HG03469 (cell line): ENCODE measurements at regions not wholly inside any gene's neighbourhood (a gene's known extent, or its start where the extent isn't known, plus 50 kb on each side); places are given as distances from the start of the nearest gene placed in this dataset.
A peak's percentile ranks its signal among the peaks of the same experiment; 100 is the strongest.
"Not testable (repeated sequence)": the region's sequence is repeated elsewhere in the genome, so short reads cannot be mapped to it uniquely, and the experiment has no call there.

Source experiments
- ATAC-seq: cut with Tn5 transposase; IDR thresholded peaks from one replicate; pipeline ENCODE4 v1.9.1; 2021; ENCODE audit warnings: mild to moderate bottlenecking, moderate library complexity, moderate number of reproducible peaks; ENCODE audit not compliant: unreplicated experiment

DNA sequence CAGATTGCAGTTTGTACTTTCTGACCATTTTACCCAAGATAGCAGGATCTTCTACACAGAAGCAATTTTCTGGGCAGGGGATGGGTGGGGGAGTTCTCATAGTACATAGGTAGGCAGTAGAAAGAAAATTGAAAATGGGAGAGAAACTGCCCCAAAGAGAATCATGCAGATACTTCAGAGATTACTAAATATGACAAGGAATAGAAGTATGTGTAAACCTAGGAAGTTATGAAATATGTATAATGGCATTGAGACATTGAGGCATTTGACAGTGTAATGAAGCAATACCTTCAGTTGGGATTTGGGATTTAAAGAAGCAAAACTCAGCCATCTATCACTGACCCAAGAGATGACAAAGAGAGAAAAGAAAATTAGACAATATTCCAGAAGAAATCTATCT is 233.0 kb downstream of the PTN start:
- no peak for ATAC-seq

DNA sequence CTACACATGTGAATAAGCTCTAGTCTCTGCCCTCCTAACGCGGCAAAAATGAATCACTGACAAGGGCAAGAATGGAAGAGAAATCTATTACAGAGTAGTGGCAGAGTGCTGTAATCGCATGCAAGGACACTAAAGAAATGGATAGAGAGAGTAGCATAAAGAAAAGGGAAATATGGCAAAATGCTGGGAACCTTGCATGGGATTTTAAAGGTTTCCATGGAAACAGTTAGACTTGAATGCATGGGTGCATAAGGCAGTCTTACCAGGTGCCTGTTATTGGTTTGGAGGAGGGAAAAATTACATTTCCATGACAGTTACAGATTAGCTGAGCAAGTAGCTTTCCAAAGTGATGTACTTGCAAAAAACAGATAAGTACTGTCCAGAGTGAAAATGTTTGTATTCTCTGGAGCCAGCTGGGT is 233.4 kb downstream of the PTN start:
- ATAC-seq, result no peak

DNA sequence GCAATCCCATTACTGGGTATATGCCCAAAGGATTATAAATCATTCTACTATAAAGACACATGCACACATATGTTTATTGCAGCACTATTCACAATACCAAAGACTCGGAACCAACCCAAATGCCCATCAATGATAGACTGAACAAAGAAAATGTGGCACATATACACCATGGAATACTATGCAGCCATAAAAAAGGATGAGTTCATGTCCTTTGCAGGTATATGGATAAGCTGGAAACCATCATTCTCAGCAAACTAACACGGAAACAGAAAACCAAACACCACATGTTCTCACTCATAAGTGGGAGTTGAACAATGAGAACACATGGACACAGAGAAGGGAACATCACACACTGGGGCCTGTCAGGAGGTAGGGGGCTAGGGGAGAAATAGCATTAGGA is 235.7 kb downstream of the PTN start:
- ATAC-seq, result not testable (repeated sequence)

- ATAC-seq, result not testable (repeated sequence)
Measured at GRCh38 chr7:137103526-137103925, 235.1 kb downstream of the CHRM2 start.

DNA sequence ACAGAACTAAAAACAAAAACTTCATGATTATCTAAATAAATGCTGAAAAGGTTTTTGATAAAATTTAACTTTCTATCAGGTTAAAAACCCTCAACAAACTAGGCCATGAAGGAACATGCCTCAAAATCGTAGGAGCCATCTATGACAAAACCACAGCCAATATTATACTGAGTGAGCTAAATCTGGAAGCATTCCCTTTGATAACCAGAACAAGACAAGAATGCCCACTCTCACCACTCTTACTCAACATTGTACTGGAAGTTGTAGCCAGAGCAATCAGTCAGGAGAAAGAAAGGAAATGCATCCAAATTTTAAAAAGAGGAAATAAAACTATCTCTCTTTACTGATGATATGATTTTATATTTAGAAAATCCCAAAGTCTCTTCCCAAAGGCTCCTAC is 228.7 kb downstream of the CHRM2 start:
- ATAC-seq, result no peak

- ATAC-seq, result no peak
Measured at GRCh38 chr7:137096607-137097006, 228.2 kb downstream of the CHRM2 start.

GRCh38 chr7:137093198-137093597 is 224.7 kb downstream of the CHRM2 start:
- no peak for ATAC-seq

DNA sequence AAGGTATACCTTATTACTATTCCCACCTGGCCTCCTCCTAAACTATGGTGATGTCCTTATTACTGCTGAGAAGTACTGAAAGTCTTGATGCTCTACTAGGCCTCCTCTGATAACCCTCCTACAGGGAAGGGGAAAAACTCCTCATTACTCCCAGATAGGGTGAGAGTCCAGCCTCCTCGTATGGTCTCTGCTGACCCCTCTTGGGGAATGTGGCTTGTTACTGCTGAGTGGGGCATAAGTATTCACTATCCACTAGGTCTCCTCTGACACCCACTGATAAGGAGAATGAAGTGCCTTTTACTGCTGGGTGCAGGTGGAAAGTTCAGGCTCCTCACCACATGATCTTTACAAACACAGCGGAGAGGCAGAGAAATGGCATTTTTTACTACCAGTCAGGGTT is 222.9 kb downstream of the CHRM2 start:
- no peak for ATAC-seq

DNA sequence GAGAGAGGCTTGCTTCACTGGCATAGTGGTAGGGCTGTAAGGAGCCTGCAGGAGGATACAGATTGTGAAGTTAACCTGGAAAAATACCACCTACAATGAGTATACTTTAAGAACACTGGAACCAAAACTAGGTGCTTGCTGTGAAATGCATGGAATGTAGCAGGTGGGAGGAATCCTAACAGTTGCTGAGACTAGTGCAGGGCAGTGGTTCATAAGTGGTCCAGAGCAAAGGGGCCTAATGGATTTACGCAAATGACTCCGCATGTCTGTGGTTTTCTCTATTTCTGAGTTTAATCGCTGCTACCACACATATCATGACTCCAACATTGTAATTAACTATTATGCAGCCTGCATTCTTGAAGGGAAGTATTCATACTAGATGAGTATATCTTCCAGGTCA is 218.4 kb downstream of the CHRM2 start:
- ATAC-seq, result no peak

- no peak for ATAC-seq
Measured at GRCh38 chr7:137084607-137085380, 216.3 kb downstream of the CHRM2 start.

- no peak for ATAC-seq
Measured at GRCh38 chr7:137082391-137082790, 213.9 kb downstream of the CHRM2 start.

- no peak for ATAC-seq
Measured at GRCh38 chr7:137081321-137082093, 213.1 kb downstream of the CHRM2 start.

DNA sequence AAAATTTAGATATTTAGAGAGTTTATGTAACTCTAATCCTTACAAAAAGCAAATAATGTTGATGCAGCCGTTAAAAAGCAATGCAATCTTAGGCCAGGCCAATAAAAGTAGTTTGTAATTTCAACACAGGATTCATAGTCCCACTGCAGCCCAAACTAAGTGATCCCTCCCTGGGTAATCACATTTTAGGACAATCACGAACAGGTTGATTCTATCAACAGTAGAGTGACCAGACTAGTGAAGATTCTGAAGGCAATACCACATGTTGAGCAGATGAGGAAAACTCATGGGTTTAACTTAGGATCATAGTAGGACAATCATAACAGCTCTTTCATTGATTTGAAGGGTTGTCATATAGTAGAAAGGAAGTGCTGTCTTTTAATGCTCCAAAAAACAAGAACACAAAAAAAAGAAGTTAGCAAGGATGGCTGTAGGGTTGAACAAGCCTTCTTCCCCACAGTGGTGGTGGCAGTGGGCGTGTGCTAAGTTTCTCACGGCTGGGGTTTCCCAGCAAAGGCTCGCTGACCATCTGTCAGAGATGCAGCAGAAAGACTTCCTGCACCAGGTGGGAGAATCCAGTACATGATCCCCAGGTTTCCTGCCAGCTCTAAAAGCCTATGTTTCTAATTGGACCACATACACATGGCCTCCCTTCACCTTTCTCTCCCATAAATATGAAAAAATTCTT is 212.2 kb downstream of the CHRM2 start:
- ATAC-seq, result peak; percentile 78

GRCh38 chr7:137078781-137079180 is 210.3 kb downstream of the CHRM2 start:
- ATAC-seq, result no peak

DNA sequence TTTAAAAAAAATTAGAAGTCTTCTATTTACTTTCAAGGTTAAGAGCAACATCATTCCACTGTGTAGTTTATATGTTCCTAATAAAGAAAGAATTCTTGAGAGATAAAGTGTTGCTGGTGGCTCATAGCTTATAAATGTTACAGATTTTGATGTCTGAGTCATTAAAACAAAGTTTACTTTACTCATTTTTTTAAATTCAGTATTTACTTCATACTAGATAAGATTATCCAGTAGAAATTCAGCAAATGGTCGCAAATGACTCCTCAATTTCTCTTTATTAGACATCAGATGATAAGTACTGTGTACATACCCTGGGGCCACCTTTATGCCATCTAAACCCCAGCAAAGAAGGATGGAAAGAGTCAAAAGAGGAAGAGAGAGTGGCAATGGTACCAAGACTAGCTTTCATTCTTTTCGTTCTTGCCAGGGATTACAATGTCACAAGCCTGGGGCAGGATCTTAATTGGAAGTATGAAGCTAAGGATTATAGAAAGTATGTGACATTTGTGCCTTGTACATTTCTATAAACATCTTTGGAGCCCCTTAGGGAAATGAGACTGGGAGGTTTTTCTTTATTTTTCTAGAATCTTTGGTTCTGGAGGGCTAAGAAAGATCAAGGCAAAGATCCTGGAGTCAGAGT is 206.1 kb downstream of the CHRM2 start:
- ATAC-seq, result no peak

DNA sequence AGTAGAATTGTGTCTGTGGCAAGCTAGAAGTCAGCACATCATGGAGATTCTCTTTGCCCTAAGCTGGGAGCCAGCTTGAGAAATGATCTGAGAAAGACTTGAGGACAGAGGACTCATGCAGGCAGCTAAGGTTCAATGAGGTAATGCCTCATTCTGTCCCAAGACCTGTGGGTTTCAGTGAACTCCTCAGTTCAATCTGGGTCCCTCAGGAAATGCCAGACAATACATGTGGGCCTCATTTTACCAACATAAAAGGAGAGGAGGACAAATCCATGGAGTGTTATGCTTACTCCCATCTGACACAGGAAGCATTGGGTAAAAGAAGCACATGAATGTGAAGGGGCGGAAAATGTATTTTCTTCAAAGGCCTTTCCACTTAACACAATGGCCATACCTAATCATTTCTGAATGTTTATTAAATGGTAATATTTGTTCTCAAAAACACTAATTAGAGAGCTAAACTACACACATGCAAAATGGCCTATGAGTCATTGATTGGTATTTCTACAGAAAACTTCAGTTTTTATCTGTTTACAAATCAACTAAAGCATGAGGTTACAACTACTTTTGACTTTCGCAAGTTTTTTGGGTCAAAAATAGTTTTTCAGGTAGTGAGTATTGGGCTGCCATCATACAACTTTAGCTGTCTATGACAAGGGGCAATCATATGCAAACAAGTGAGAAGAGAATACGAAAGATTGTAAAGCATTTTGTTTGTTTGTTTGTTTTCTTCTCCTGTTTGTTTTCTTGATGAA is 205.3 kb downstream of the CHRM2 start:
- ATAC-seq, result no peak
